ENCODE measurements at regions not wholly inside any gene's neighbourhood (a gene's known extent, or its start where the extent isn't known, plus 50 kb on each side); places are given as distances from the start of the nearest gene placed in this dataset.

DNA sequence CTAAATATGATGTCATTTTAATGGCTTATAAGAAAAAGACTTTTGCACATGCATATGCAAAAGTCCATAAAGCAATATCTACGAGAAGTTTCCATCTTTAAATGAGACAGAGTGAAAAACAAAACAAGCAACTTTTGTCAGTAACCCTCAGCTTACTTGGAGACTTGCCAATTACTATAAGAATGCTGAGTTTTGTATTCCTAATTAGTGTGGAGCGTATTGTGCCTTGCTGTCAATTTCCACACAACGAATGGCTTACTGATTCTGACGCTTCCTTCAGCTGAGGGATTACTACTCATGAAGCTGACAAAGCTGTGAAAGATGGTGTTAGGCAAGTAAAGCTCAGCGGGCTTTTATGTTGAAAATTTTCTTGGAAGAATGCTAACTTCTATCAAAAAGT lies 440.4 kb upstream of the ADAMTS5 start:
- Histone ChIP-seq H3K27ac (no peak overlapping the region), H3K4me1 (no peaks in the 10 kb centered on the region)
- intact Hi-C loops (cut with DNase I), result no loop called here

GRCh38 chr21:27406300-27407009 lies 439.6 kb upstream of the ADAMTS5 start:
- TF ChIP-seq, protein P1, sequence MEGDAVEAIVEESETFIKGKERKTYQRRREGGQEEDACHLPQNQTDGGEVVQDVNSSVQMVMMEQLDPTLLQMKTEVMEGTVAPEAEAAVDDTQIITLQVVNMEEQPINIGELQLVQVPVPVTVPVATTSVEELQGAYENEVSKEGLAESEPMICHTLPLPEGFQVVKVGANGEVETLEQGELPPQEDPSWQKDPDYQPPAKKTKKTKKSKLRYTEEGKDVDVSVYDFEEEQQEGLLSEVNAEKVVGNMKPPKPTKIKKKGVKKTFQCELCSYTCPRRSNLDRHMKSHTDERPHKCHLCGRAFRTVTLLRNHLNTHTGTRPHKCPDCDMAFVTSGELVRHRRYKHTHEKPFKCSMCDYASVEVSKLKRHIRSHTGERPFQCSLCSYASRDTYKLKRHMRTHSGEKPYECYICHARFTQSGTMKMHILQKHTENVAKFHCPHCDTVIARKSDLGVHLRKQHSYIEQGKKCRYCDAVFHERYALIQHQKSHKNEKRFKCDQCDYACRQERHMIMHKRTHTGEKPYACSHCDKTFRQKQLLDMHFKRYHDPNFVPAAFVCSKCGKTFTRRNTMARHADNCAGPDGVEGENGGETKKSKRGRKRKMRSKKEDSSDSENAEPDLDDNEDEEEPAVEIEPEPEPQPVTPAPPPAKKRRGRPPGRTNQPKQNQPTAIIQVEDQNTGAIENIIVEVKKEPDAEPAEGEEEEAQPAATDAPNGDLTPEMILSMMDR (IDR thresholded peaks at IDR 0.05), result no peak

More for the DNA sequence above, 440.4 kb upstream of the ADAMTS5 start:
- H3K4me3 ChIP-seq, result no peak overlapping the region
- no peak for DNase-seq (ENCODE audit: low spot score in 2 of 2)
- H3K9me3 ChIP-seq, result no peaks in the 10 kb centered on the region
- TF ChIP-seq, protein P1 (IDR thresholded peaks at IDR 0.05), result no peak
- no peaks in the 10 kb centered on the region for H3K36me3 ChIP-seq
- H3K27me3 ChIP-seq, result no peaks in the 10 kb centered on the region

DNA sequence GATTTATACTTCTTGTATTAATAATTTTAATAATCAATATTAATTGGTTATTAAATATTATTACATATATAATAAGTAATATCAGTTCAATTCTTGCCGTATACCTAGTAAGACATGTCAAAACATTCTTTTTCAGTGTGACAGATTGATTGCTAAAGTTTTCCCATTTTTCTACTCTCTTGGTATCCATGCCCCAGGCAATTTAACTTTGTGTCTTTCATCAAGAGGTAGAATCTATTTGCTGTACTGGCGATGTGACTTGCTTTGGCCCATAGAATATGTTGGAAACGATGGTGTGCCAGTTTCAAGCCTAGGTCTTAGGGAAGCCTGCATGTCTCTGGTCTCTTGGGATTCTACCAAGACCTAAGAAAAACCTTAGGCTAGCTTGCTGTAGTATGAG lies 436.1 kb upstream of the ADAMTS5 start:
- intact Hi-C loops (cut with DNase I), result no loop called here
- Histone ChIP-seq H3K36me3 (no peaks in the 10 kb centered on the region), H3K9me3 (no peaks in the 10 kb centered on the region), H3K4me3 (no peak overlapping the region), H3K4me1 (no peaks in the 10 kb centered on the region), H3K27me3 (no peaks in the 10 kb centered on the region), H3K27ac (no peak overlapping the region)
- TF ChIP-seq, protein P1 (IDR thresholded peaks at IDR 0.05), result no peak
- DNase-seq (ENCODE audit: low spot score in 2 of 2), result no peak

More at GRCh38 chr21:27406300-27407009, 439.6 kb upstream of the ADAMTS5 start:
- Histone ChIP-seq H3K36me3 (no peaks in the 10 kb centered on the region), H3K27me3 (no peaks in the 10 kb centered on the region), H3K4me3 (no peak overlapping the region), H3K27ac (no peak overlapping the region), H3K4me1 (no peaks in the 10 kb centered on the region), H3K9me3 (no peaks in the 10 kb centered on the region)
- no peak for DNase-seq (ENCODE audit: low spot score in 2 of 2)
- intact Hi-C loops (cut with DNase I), result no loop called here

- no peaks in the 10 kb centered on the region for H3K4me1 ChIP-seq
- no peaks in the 10 kb centered on the region for H3K27me3 ChIP-seq
- H3K27ac ChIP-seq, result no peak overlapping the region
- H3K4me3 ChIP-seq, result no peak overlapping the region
- no peaks in the 10 kb centered on the region for H3K36me3 ChIP-seq
- TF ChIP-seq, protein P1 (IDR thresholded peaks at IDR 0.05), result no peak
- no peak for DNase-seq (ENCODE audit: low spot score in 2 of 2)
- H3K9me3 ChIP-seq, result no peaks in the 10 kb centered on the region
- intact Hi-C loops (cut with DNase I), result no loop called here
These were observed 433.2 kb upstream of the ADAMTS5 start for GRCh38 chr21:27400045-27400444.

DNA sequence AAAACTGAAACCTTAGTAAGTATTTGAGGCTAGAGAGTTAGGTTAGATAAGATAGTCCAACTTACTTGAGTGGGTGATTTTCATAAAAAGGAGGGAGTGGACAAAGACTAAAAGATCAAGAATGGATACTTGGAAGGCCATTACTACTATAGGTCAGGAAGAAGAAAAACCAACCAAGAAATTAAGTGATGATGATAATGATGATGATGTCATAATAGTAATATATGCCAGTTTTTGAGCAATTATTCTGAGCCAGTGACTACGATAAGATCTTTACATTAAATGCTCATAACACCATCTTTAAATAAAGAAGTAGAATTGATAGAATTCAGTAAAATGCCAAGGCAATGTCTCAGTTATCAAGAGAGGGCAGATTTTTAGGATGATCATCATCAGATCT lies 430.7 kb upstream of the ADAMTS5 start:
- Histone ChIP-seq H3K4me3 (no peak overlapping the region), H3K27me3 (no peaks in the 10 kb centered on the region), H3K4me1 (peaks cover 0 to 12% of the 10 kb centered on the region in 2 donors), H3K9me3 (no peaks in the 10 kb centered on the region), H3K36me3 (no peaks in the 10 kb centered on the region), H3K27ac (no peak overlapping the region)
- intact Hi-C loops (cut with DNase I), result no loop called here
- no peak for DNase-seq (ENCODE audit: low spot score in 2 of 2)
- TF ChIP-seq, protein P1 (IDR thresholded peaks at IDR 0.05), result no peak
